K562 (cell line): ENCODE measurements at regions not wholly inside any gene's neighbourhood (a gene's known extent, or its start where the extent isn't known, plus 50 kb on each side); places are given as distances from the start of the nearest gene placed in this dataset.

Source experiments
- ATAC-seq: fragments of 200-7000 bp; cut with Tn5 transposase; 3 replicates; pipeline ENCODE4 v1.9.1; 2020; ENCODE audit warnings: moderate library complexity
- BruUV-seq: library from RNA; stranded (reverse); fragments of 400-500 nt; replicated peaks from 2 replicates; lab custom pipeline; 2021; lab: Mats Ljungman, UMichigan
- CTCF ChIA-PET: fragments of 300-600 bp; formaldehyde crosslinking; extraction: SDS; loops from one replicate; lab custom pipeline; 2021; ENCODE audit warnings: low intra/inter-chr PET ratio; lab: Yijun Ruan, JAX
- POLR2A ChIA-PET: fragments of 300-600, 350-650 bp; sonication (Branson Sonifier 250); formaldehyde crosslinking; extraction: SDS; loops from one replicate; lab custom pipeline; 2021; ENCODE audit warnings: antibody characterized with exemption, inconsistent platforms; lab: Yijun Ruan, JAX
- DNase-seq, 4 experiments: peaks; one replicate each; pipeline versions ENCODE4 v3.0.0 to v3.0.0-alpha.2; 2011 to 2018; ENCODE audit warnings: low spot score in 3 of 4, mixed read lengths in 3 of 4; ENCODE audit errors: extremely low read depth in 1 of 4
- FAIRE-seq: peaks from 2 replicates; lab custom pipeline; 2011; peaks lifted over from hg19 to GRCh38; lab: Jason Lieb, UNC
- H2AFZ ChIP-seq: 2 replicates; pipeline ENCODE4 v1.6.0; 2011; ENCODE audit warnings: low read depth, low read length, control low read depth, inconsistent platforms
- H3K27ac ChIP-seq: fragments of 200-600 bp; 3 replicates; pipeline ENCODE4 v1.8.0; 2011; ENCODE audit warnings: low read depth, mild to moderate bottlenecking, control low read depth, inconsistent platforms, low read length, moderate library complexity, mixed read lengths; ENCODE audit errors: extremely low read depth
- H3K27me3 ChIP-seq, 2 experiments: fragments of 300-600 bp in 1 of 2; 2 replicates in 1 of 2; 3 replicates in 1 of 2; pipeline versions ENCODE4 v1.6.0 to v1.8.0; 2011; ENCODE audit warnings: inconsistent platforms in 2 of 2, low read length in 2 of 2, mild to moderate bottlenecking in 1 of 2, mixed read lengths in 1 of 2, moderate library complexity in 1 of 2; ENCODE audit not compliant: control insufficient read depth in 2 of 2, insufficient read depth in 2 of 2
- H3K36me3 ChIP-seq: fragments of 300-600 bp; 3 replicates; pipeline ENCODE4 v1.8.0; 2011; ENCODE audit warnings: mild to moderate bottlenecking, low read length, inconsistent platforms; ENCODE audit not compliant: control insufficient read depth, insufficient read depth
- H3K4me1 ChIP-seq, 2 experiments: fragments of 200-600 bp in 1 of 2; replicated peaks in 1 of 2; 2 replicates in 1 of 2; 3 replicates in 1 of 2; pipeline versions ENCODE4 v1.5.1 to v1.8.0; 2011; ENCODE audit warnings: inconsistent platforms in 2 of 2, low read length in 2 of 2, mild to moderate bottlenecking in 1 of 2, mixed read lengths in 1 of 2, moderate library complexity in 1 of 2; ENCODE audit not compliant: control insufficient read depth in 2 of 2, insufficient read depth in 2 of 2
- H3K4me2 ChIP-seq: 2 replicates; pipeline ENCODE4 v1.6.1; 2011; ENCODE audit warnings: low read length, control low read depth, inconsistent platforms, mixed read lengths; ENCODE audit not compliant: insufficient read depth
- H3K4me3 ChIP-seq: fragments of 200-600 bp; sonication (generic), shearing (Covaris generic); 2 replicates; pipeline ENCODE4 v1.5.1; 2016; ENCODE audit warnings: control low read depth, inconsistent platforms
- H3K79me2 ChIP-seq: fragments of 200-600 bp; 3 replicates; pipeline ENCODE4 v1.8.0; 2011; ENCODE audit warnings: low read length, inconsistent platforms; ENCODE audit not compliant: control insufficient read depth, insufficient read depth
- H3K9ac ChIP-seq, 2 experiments: 2 replicates each; pipeline versions ENCODE4 v1.6.0 to v1.6.1; 2011; ENCODE audit warnings: low read depth in 2 of 2, low read length in 2 of 2, control low read depth in 1 of 2, inconsistent platforms in 1 of 2, mild to moderate bottlenecking in 1 of 2, mixed read lengths in 1 of 2; ENCODE audit not compliant: insufficient read depth in 1 of 2
- H3K9me1 ChIP-seq: one replicate; pipeline ENCODE4 v1.6.0; 2011; ENCODE audit warnings: inconsistent platforms, mild to moderate bottlenecking, low read length, moderate library complexity; ENCODE audit not compliant: control insufficient read depth, insufficient read depth
- H3K9me3 ChIP-seq: replicated peaks from 2 replicates; pipeline ENCODE4 v1.5.1; 2011; ENCODE audit warnings: low read depth, low read length, inconsistent platforms; ENCODE audit not compliant: control insufficient read depth, insufficient read depth
- H4K20me1 ChIP-seq: replicated peaks from 2 replicates; pipeline ENCODE4 v1.6.1; 2011; ENCODE audit warnings: low read length, inconsistent platforms, mixed read lengths; ENCODE audit not compliant: control insufficient read depth, insufficient read depth
- ELF1 ChIP-seq: fragments of 200-800 bp; sonication (Bioruptor generic); IDR thresholded peaks from 2 replicates; pipeline ENCODE4 v1.6.1; 2016; ENCODE audit warnings: missing genetic modification characterization, missing compliant biosample characterization
- HDGF ChIP-seq: fragments of 450-650 bp; IDR thresholded peaks from 2 replicates; pipeline ENCODE4 v1.6.1; 2016
- NFE2 ChIP-seq: IDR thresholded peaks from 2 replicates; pipeline ENCODE4 v1.6.1; 2014; ENCODE audit warnings: antibody characterized with exemption, low read depth
- NFYB ChIP-seq: IDR thresholded peaks from 2 replicates; pipeline ENCODE4 v1.6.1; 2011; ENCODE audit warnings: mild to moderate bottlenecking, moderate library complexity; ENCODE audit not compliant: insufficient read length; ENCODE audit errors: extremely low read depth
- TAL1 ChIP-seq: fragments of 450-650 bp; IDR thresholded peaks from 2 replicates; pipeline ENCODE4 v1.6.1; 2016; ENCODE audit warnings: mild to moderate bottlenecking
- ZNF79 ChIP-seq: fragments of 250-450 bp; sonication (Bioruptor Pico); IDR thresholded peaks from 2 replicates; pipeline ENCODE4 v1.4.0; 2020; ENCODE audit warnings: low read depth, mild to moderate bottlenecking, moderate library complexity
- WGBS: fragments of 100-300 bp; shearing (Covaris generic); methylation state at CpG from one replicate; pipeline ENCODE4 v1.1.6; 2016; ENCODE audit warnings: low coverage, mixed read lengths; ENCODE audit not compliant: insufficient coverage; ENCODE audit errors: missing lambda C conversion rate; 5-methylcytosine and 5-hydroxymethylcytosine counted together
- in situ Hi-C: fragments of 300-500 bp; cut with MboI; formaldehyde crosslinking; loops from 4 replicates; pipeline ENCODE4 v1.15.0; 2018; ENCODE audit warnings: inconsistent platforms, mixed read lengths
- intact Hi-C: fragments of 100-400 bp; cut with micrococcal nuclease; formaldehyde crosslinking; loops from 2 replicates; pipeline ENCODE4 v1.14.2; 2022
- TF ChIP-seq, protein P1 (sequence below): fragments of 200-800 bp; sonication (Bioruptor generic); IDR thresholded peaks from 2 replicates; pipeline ENCODE4 v1.6.1; 2016; ENCODE audit warnings: missing genetic modification characterization, missing compliant biosample characterization

DNA sequence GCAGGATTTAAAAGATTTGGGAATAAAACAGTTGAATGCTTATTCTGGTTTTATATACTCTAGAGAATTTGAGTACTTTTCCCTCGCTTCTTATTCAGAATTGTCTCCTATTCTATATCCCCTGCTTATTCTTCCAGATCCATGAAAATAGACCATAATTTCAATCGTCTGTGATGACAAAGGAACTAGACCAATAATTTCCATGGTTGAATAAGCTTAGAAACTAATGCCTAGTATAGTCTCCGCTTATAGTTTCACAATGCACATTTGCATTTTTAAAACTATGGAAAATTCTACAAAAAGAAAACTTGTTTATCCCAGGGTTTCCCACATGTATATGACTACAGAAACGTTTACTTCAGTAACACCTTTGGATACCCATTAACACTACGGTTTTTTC is 247.4 kb upstream of the NR5A2 start:
- H3K4me3 ChIP-seq, result no peak overlapping the region
- no peak overlapping the region for H2AFZ ChIP-seq
- H3K4me1 ChIP-seq, result no peaks in the 10 kb centered on the region
- ChIA-PET CTCF (no interaction called here), POLR2A (no interaction called here)
- DNase-seq (no peak), FAIRE-seq (no peak), ATAC-seq (no peak)
- no peaks in the 10 kb centered on the region for H3K36me3 ChIP-seq
- intact Hi-C loops (no loop called here), in situ Hi-C loops (no loop called here)
- H3K9me1 ChIP-seq, result no peaks in the 10 kb centered on the region
- whole genome bisulfite sequencing, result under 1% methylated on average over 5 of the region's 5 CpGs
- H3K9ac ChIP-seq, result no peak overlapping the region
- no TSS peak for BruUV-seq
- H3K9me3 ChIP-seq, result no peaks in the 10 kb centered on the region
- no peak overlapping the region for H3K4me2 ChIP-seq
- H3K27me3 ChIP-seq, result no peaks in the 10 kb centered on the region
- no peaks in the 10 kb centered on the region for H3K79me2 ChIP-seq
- TF ChIP-seq ZNF79 (no peak), NFYB (no peak), HDGF (no peak), NFE2 (no peak), ELF1 (tag) (no peak), TAL1 (no peak)
- TF ChIP-seq, protein P1, sequence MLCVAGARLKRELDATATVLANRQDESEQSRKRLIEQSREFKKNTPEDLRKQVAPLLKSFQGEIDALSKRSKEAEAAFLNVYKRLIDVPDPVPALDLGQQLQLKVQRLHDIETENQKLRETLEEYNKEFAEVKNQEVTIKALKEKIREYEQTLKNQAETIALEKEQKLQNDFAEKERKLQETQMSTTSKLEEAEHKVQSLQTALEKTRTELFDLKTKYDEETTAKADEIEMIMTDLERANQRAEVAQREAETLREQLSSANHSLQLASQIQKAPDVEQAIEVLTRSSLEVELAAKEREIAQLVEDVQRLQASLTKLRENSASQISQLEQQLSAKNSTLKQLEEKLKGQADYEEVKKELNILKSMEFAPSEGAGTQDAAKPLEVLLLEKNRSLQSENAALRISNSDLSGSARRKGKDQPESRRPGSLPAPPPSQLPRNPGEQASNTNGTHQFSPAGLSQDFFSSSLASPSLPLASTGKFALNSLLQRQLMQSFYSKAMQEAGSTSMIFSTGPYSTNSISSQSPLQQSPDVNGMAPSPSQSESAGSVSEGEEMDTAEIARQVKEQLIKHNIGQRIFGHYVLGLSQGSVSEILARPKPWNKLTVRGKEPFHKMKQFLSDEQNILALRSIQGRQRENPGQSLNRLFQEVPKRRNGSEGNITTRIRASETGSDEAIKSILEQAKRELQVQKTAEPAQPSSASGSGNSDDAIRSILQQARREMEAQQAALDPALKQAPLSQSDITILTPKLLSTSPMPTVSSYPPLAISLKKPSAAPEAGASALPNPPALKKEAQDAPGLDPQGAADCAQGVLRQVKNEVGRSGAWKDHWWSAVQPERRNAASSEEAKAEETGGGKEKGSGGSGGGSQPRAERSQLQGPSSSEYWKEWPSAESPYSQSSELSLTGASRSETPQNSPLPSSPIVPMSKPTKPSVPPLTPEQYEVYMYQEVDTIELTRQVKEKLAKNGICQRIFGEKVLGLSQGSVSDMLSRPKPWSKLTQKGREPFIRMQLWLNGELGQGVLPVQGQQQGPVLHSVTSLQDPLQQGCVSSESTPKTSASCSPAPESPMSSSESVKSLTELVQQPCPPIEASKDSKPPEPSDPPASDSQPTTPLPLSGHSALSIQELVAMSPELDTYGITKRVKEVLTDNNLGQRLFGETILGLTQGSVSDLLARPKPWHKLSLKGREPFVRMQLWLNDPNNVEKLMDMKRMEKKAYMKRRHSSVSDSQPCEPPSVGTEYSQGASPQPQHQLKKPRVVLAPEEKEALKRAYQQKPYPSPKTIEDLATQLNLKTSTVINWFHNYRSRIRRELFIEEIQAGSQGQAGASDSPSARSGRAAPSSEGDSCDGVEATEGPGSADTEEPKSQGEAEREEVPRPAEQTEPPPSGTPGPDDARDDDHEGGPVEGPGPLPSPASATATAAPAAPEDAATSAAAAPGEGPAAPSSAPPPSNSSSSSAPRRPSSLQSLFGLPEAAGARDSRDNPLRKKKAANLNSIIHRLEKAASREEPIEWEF (CRISPR knock-in tag), result no peak
- no peak overlapping the region for H3K27ac ChIP-seq
- no peaks in the 10 kb centered on the region for H4K20me1 ChIP-seq
